MG63 (cell line): ENCODE measurements at regions not wholly inside any gene's neighbourhood (a gene's known extent, or its start where the extent isn't known, plus 50 kb on each side); places are given as distances from the start of the nearest gene placed in this dataset.

ENCODE experiments used
- DNase-seq: peaks from one replicate; pipeline ENCODE4 v3.0.0-alpha.2; 2020
- H3K27me3 ChIP-seq: fragments of 250-450 bp; sonication (Bioruptor Pico); 2 replicates; pipeline ENCODE4 v1.5.1; 2020; ENCODE audit warnings: mild to moderate bottlenecking, moderate library complexity
- H3K36me3 ChIP-seq: fragments of 250-450 bp; sonication (Bioruptor Pico); 2 replicates; pipeline ENCODE4 v1.5.1; 2020; ENCODE audit warnings: mild to moderate bottlenecking, moderate library complexity
- H3K4me3 ChIP-seq: fragments of 250-450 bp; sonication (Bioruptor Pico); 2 replicates; pipeline ENCODE4 v1.5.1; 2020; ENCODE audit warnings: mild to moderate bottlenecking, moderate library complexity
- H3K9me3 ChIP-seq: fragments of 250-450 bp; sonication (Bioruptor Pico); 2 replicates; pipeline ENCODE4 v1.5.1; 2020; ENCODE audit warnings: mild to moderate bottlenecking, moderate library complexity

DNA sequence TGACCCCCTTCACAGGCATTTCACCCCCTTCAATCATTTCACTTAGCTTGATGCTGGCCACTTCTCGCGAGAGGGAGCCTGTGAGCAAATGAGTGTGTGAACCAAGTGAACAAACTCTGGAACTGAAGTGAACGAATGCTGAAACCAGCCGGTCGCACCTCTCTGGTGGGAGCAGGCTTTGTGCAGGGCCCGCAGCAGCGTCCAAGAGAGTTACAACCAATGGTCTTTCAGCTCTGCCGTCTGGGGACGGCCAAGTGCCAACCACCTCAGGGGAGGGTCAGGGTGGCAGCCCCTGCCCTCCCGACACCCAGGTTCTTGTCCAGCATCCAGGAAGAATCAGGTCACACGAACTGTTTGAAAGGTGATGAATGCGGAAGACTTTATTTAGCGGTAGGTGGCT lies 764.0 kb downstream of the SUCLG1 start:
- Histone ChIP-seq H3K9me3 (no peaks in the 10 kb centered on the region), H3K36me3 (no peaks in the 10 kb centered on the region), H3K27me3 (no peaks in the 10 kb centered on the region), H3K4me3 (no peak overlapping the region)
- no peak for DNase-seq

DNA sequence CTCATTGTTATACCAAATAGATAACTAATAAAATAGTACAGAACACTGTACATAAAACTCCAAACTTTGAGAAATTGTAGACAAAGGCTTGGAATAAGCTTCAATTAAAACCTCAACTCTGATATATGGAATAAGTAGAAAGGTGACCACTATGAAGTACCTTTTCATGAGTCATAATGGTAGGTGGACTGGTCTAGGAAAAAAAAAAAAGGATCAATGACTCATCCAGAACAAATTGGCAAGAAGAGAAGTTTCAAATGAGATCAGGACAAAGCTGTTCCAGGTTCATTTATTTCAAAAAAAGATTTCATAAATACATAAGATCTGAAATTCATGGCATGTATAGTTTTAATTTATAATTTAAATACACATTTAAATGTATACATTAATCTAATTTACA lies 769.7 kb downstream of the SUCLG1 start:
- H3K9me3 ChIP-seq: no peaks in the 10 kb centered on the region
- no peak for DNase-seq
- H3K4me3 ChIP-seq: no peak overlapping the region
- no peaks in the 10 kb centered on the region for H3K36me3 ChIP-seq
- H3K27me3 ChIP-seq: no peaks in the 10 kb centered on the region

- peak; percentile 23 for DNase-seq
- H3K27me3 ChIP-seq: no peaks in the 10 kb centered on the region
- H3K4me3 ChIP-seq: no peak overlapping the region
- H3K9me3 ChIP-seq: no peaks in the 10 kb centered on the region
- no peaks in the 10 kb centered on the region for H3K36me3 ChIP-seq
Measured at GRCh38 chr2:83686863-83687262, 772.2 kb downstream of the SUCLG1 start.

DNA sequence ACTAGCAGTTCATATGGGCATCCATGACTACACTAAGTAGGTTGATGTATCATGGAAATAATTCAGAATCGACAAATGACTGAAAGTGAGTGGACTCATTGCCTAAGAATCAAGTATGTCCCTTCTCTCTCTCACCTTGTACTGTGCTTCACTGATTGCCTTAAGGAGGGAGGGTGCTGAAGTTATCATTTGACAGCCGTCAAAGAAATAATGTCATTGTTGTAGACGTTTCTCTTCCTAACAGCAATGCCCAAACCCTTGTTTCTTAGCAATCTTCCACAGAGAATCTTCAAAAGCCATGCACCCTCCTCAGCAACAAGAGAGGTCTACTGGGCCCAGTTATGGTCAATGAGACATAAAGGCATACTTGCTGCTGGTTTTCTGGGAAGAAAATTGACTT lies 785.0 kb downstream of the SUCLG1 start:
- Histone ChIP-seq H3K4me3 (no peak overlapping the region), H3K27me3 (no peaks in the 10 kb centered on the region), H3K36me3 (no peaks in the 10 kb centered on the region), H3K9me3 (no peaks in the 10 kb centered on the region)
- DNase-seq: no peak

- no peaks in the 10 kb centered on the region for H3K9me3 ChIP-seq
- no peaks in the 10 kb centered on the region for H3K27me3 ChIP-seq
- H3K4me3 ChIP-seq: no peak overlapping the region
- H3K36me3 ChIP-seq: no peaks in the 10 kb centered on the region
- DNase-seq: no peak
Measured at GRCh38 chr2:83665894-83666293, 793.2 kb downstream of the SUCLG1 start.

DNA sequence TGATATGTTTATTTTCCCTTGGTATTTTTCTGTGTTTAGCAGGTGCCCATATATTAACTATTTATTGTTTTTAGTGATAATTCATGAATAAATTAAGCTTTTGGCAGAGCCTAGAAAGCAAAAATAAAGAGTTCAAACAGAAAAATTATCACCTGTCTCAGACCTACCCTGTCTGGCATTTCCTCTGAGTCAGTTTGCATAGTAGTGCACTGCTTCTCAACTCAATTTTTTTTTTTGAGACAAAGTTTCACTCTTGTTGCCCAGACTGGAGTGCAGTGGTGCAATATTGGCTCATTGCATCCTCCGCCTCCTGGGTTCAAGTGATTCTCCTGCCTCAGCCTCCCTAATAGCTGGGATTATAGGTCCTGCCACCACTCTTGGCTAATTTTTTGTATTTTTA lies 793.9 kb downstream of the SUCLG1 start:
- DNase-seq: no peak
- no peaks in the 10 kb centered on the region for H3K9me3 ChIP-seq

DNA sequence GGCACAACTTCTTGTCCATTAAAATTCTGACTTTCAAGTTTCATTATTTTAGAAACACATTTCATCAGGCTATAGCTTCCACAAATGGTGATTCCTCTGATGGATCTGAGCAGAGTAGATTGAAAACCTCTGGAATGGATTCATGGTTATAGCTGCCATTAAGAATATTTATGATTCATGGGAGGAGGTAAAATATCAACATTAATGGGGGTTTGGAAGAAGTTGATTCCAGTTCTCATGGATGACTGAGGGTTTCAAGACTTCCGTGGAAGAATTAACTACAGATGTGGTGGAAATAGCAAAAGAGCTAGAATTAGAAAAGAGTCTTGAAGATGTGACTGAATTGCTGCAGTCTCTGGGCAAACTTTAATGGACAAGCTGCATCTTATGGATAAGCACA lies 797.4 kb downstream of the SUCLG1 start:
- Histone ChIP-seq H3K27me3 (no peaks in the 10 kb centered on the region), H3K9me3 (no peaks in the 10 kb centered on the region), H3K4me3 (no peak overlapping the region), H3K36me3 (no peaks in the 10 kb centered on the region)
- DNase-seq: no peak

More for the DNA sequence above, 793.9 kb downstream of the SUCLG1 start:
- Histone ChIP-seq H3K27me3 (no peaks in the 10 kb centered on the region), H3K36me3 (no peaks in the 10 kb centered on the region), H3K4me3 (no peak overlapping the region)

GRCh38 chr2:83654091-83654611 lies 804.9 kb downstream of the SUCLG1 start:
- no peaks in the 10 kb centered on the region for H3K36me3 ChIP-seq
- no peak overlapping the region for H3K4me3 ChIP-seq
- H3K9me3 ChIP-seq: no peaks in the 10 kb centered on the region
- H3K27me3 ChIP-seq: no peaks in the 10 kb centered on the region
- no peak for DNase-seq

- Histone ChIP-seq H3K36me3 (no peaks in the 10 kb centered on the region), H3K27me3 (no peaks in the 10 kb centered on the region), H3K4me3 (no peak overlapping the region), H3K9me3 (no peaks in the 10 kb centered on the region)
- DNase-seq: no peak
Measured at GRCh38 chr2:83650898-83651297, 808.2 kb downstream of the SUCLG1 start.

DNA sequence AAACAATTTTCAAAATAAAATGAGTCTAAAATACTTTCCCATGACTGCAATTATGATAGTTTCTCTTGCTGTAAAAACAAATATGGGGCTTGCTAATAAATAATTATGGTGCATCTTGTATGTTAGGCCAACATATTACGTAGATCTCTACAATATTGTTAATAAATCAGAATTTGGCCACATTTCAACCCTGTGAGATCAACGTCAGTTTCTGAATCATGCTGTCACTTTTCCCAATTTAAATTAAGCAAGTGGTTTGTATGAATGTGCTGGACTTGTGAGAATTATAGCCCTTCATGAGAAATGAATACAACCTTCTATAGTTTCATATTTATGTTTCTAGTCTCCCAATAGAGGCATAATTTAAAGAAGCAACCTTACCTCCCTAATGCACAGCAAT lies 808.9 kb downstream of the SUCLG1 start:
- H3K4me3 ChIP-seq: no peak overlapping the region
- H3K36me3 ChIP-seq: no peaks in the 10 kb centered on the region
- DNase-seq: no peak

GRCh38 chr2:83640506-83640905 lies 818.6 kb downstream of the SUCLG1 start:
- H3K27me3 ChIP-seq: no peaks in the 10 kb centered on the region; the same call in 1 of the 2 replicates
- no peaks in the 10 kb centered on the region for H3K9me3 ChIP-seq
- no peak for DNase-seq
- no peak overlapping the region for H3K4me3 ChIP-seq
- no peaks in the 10 kb centered on the region for H3K36me3 ChIP-seq

More for the DNA sequence above, 808.9 kb downstream of the SUCLG1 start:
- Histone ChIP-seq H3K27me3 (no peaks in the 10 kb centered on the region), H3K9me3 (no peaks in the 10 kb centered on the region)

- DNase-seq: no peak
- no peaks in the 10 kb centered on the region for H3K36me3 ChIP-seq
- no peaks in the 10 kb centered on the region for H3K27me3 ChIP-seq
- H3K4me3 ChIP-seq: no peak overlapping the region
- H3K9me3 ChIP-seq: no peaks in the 10 kb centered on the region
Measured at GRCh38 chr2:83633423-83633822, 825.7 kb downstream of the SUCLG1 start.

- Histone ChIP-seq H3K27me3 (no peaks in the 10 kb centered on the region), H3K36me3 (no peaks in the 10 kb centered on the region), H3K9me3 (no peaks in the 10 kb centered on the region), H3K4me3 (no peak overlapping the region)
- DNase-seq: no peak
Measured at GRCh38 chr2:83630351-83630750, 828.7 kb downstream of the SUCLG1 start.

DNA sequence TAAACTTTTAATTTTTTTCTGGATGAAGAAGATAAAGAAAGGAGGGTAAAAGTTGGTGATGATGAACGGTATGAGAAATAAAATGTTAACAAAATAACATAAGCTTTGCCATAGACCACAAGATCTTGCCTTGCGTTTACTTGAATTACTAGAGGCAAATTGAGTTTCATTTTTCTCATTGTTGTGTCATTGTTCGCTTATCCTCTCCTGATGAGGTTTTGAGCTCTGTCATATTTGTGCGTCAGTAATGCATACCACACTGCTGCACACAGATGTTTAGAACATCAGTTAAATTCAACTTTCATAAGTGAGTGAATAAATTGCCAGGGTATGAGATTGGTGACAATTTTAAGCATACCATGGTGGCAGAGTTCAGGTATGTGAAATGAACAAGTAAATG lies 843.6 kb downstream of the SUCLG1 start:
- Histone ChIP-seq H3K9me3 (no peaks in the 10 kb centered on the region), H3K36me3 (no peaks in the 10 kb centered on the region), H3K27me3 (no peaks in the 10 kb centered on the region), H3K4me3 (no peak overlapping the region)
- DNase-seq: no peak

DNA sequence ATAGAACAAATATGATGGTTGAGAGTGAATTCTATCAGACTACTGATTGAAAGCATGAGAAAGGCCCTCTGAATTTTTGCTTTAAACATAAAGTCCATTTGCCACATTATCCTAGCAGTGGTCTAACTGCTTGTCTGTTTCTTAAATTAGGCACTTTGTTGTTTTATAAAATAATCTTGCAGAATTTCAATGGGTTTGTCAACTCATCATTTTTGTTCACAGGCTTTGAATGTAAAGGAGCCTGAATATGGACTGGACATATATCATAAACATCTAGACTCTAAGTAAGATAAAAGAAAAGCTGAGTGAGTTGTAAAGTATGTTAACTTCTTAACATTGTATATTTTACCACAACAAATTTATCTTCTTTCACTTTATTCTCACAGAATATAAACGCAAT lies 845.9 kb downstream of the SUCLG1 start:
- no peak overlapping the region for H3K4me3 ChIP-seq
- no peaks in the 10 kb centered on the region for H3K36me3 ChIP-seq
- no peak for DNase-seq
- no peaks in the 10 kb centered on the region for H3K9me3 ChIP-seq
- no peaks in the 10 kb centered on the region for H3K27me3 ChIP-seq

GRCh38 chr2:83602753-83603152 lies 856.3 kb downstream of the SUCLG1 start:
- Histone ChIP-seq H3K4me3 (no peak overlapping the region), H3K27me3 (no peaks in the 10 kb centered on the region), H3K36me3 (no peaks in the 10 kb centered on the region), H3K9me3 (no peaks in the 10 kb centered on the region)
- DNase-seq: no peak

DNA sequence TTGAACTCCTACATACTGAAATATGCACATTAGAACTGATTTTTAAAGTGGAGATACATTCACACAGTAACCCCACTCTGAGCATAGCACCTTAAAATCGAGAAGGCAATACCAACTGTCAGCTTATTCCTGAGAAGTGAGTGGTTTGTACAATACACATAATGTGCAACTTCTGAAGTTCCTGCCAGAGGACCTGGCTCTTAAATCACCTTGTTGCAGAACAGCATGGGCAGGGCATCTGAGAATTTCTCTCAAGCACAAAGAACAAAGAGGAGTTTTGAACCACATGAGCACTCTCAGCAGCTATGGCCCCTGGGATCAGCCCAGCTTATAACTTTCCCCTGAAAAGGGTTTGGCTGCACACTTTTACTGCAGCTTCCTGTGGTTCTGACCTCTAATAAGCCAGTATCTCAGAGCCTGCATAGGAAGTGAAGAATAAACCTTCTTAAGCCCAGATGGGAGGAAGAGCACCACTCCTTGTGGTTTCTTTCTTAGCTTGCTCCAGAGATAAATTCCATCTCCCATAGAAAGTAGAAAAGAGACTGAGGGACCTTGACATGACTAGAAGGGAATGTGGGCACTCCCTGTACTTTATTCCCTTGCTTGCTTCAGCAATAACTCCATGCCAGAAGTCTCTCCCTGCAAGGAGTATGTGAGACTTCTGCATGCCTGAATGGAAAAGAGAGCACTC lies 862.3 kb downstream of the SUCLG1 start:
- Histone ChIP-seq H3K4me3 (no peak overlapping the region), H3K27me3 (no peaks in the 10 kb centered on the region; the same call in 1 of the 2 replicates), H3K9me3 (no peaks in the 10 kb centered on the region), H3K36me3 (no peaks in the 10 kb centered on the region)
- DNase-seq: no peak

GRCh38 chr2:83595926-83596325 lies 863.2 kb downstream of the SUCLG1 start:
- Histone ChIP-seq H3K27me3 (no peaks in the 10 kb centered on the region; the same call in 1 of the 2 replicates), H3K36me3 (no peaks in the 10 kb centered on the region), H3K9me3 (no peaks in the 10 kb centered on the region), H3K4me3 (no peak overlapping the region)
- no peak for DNase-seq
